Esophagus muscularis mucosa (tissue), 4 donors: ENCODE measurements at regions not wholly inside any gene's neighbourhood (a gene's known extent, or its start where the extent isn't known, plus 50 kb on each side); places are given as distances from the start of the nearest gene placed in this dataset.

Experiments used
- DNase-seq: peaks from one replicate; pipeline ENCODE4 v3.0.0-alpha.2; 2017; ENCODE audit errors: extremely low spot score
- H3K27ac ChIP-seq, 4 donors: fragments of 200-600 bp; sonication (generic); replicated peaks in 1 of 4; 1 replicate in 3 of 4; 2 replicates in 1 of 4; pipeline ENCODE4 v1.5.1; 2016 to 2019; ENCODE audit warnings: mild to moderate bottlenecking in 1 of 4
- H3K27me3 ChIP-seq, 4 donors: fragments of 200-600 bp; sonication (generic); one replicate each; pipeline versions ENCODE4 v1.5.1 to v1.6.0; 2016 to 2019
- H3K36me3 ChIP-seq, 4 donors: fragments of 200-600 bp; sonication (generic); one replicate each; pipeline ENCODE4 v1.5.1; 2016 to 2019
- H3K4me1 ChIP-seq, 4 donors: fragments of 200-600 bp; sonication (generic); one replicate each; pipeline ENCODE4 v1.5.1; 2016 to 2019
- H3K4me3 ChIP-seq, 4 donors: fragments of 200-600 bp; sonication (generic); 1 replicate in 2 of 4; 2 replicates in 2 of 4; pipeline ENCODE4 v1.5.1; 2016 to 2019; ENCODE audit warnings: mild to moderate bottlenecking in 4 of 4, moderate library complexity in 1 of 4
- H3K9me3 ChIP-seq, 4 donors: fragments of 200-600 bp; sonication (generic); 1 replicate in 3 of 4; 2 replicates in 1 of 4; pipeline ENCODE4 v1.5.1; 2016 to 2019
- CTCF ChIP-seq, 3 experiments: fragments of 200-600 bp in 2 of 3; fragments of 450-650 bp in 1 of 3; sonication (generic) in 2 of 3; IDR thresholded peaks; one replicate each; pipeline ENCODE4 v1.5.1; 2017 to 2019; ENCODE audit warnings: antibody characterized with exemption in 3 of 3, mild to moderate bottlenecking in 2 of 3, moderate library complexity in 1 of 3
- EP300 ChIP-seq: sonication (generic); formaldehyde crosslinking; IDR thresholded peaks from one replicate; pipeline ENCODE4 v1.6.1; 2017; ENCODE audit warnings: antibody characterized with exemption
- POLR2A ChIP-seq: fragments of 450-650 bp; IDR thresholded peaks from one replicate; pipeline ENCODE4 v1.6.1; 2017; ENCODE audit warnings: antibody characterized with exemption, moderate library complexity, mild to moderate bottlenecking, low read depth
- POLR2AphosphoS5 ChIP-seq, 2 donors: sonication (generic); formaldehyde crosslinking; IDR thresholded peaks; one replicate each; pipeline ENCODE4 v1.6.1; 2017; ENCODE audit warnings: antibody characterized with exemption in 2 of 2
- WGBS: methylation state at CpG from one replicate; pipeline ENCODE4 v1.1.5; 2018; 5-methylcytosine and 5-hydroxymethylcytosine counted together
- intact Hi-C: fragments of 100-400 bp; cut with DNase I; formaldehyde crosslinking; loops from one replicate; pipeline ENCODE4 v1.15.1; 2023

GRCh38 chr5:68000805-68001204, 214.8 kb upstream of the PIK3R1 start:
- TF ChIP-seq POLR2AphosphoS5 (IDR thresholded peaks at IDR 0.05) (no peak), EP300 (no peak), CTCF (IDR thresholded peaks at IDR 0.05) (no peak), POLR2A (no peak)
- H3K36me3 ChIP-seq = no peaks in the 10 kb centered on the region
- H3K27ac ChIP-seq = peak overlapping the region in 2 of 4 donors; percentile 20 to 75
- no peak overlapping the region for H3K4me3 ChIP-seq
- no peaks in the 10 kb centered on the region for H3K9me3 ChIP-seq
- intact Hi-C loops = no loop called here
- DNase-seq = no peak
- H3K27me3 ChIP-seq = no peaks in the 10 kb centered on the region
- H3K4me1 ChIP-seq = peaks cover 7 to 37% (median 33%) of the 10 kb centered on the region in 4 donors

GRCh38 chr5:67999391-67999790, 216.2 kb upstream of the PIK3R1 start:
- no peak for DNase-seq
- Histone ChIP-seq H3K4me1 (peaks cover 7 to 39% (median 33%) of the 10 kb centered on the region in 4 donors), H3K36me3 (no peaks in the 10 kb centered on the region), H3K4me3 (no peak overlapping the region), H3K27me3 (no peaks in the 10 kb centered on the region), H3K9me3 (no peaks in the 10 kb centered on the region), H3K27ac (peak overlapping the region; percentile 75 to 86 (median 78))
- 64% methylated on average over 2 of the region's 2 CpGs for WGBS
- TF ChIP-seq EP300 (no peak), POLR2AphosphoS5 (IDR thresholded peaks at IDR 0.05) (no peak), POLR2A (no peak), CTCF (IDR thresholded peaks at IDR 0.05) (no peak)
- intact Hi-C loops = loop anchor here (10.0 kb wide), 1 partner anchor 755 kb away; no protein-coding TSS in a partner anchor

GRCh38 chr5:67998709-67999261, 216.8 kb upstream of the PIK3R1 start:
- H3K36me3 ChIP-seq = no peaks in the 10 kb centered on the region
- peak overlapping the region; percentile 75 to 86 (median 78) for H3K27ac ChIP-seq
- no peak overlapping the region for H3K4me3 ChIP-seq
- DNase-seq = peak; percentile 93
- no peaks in the 10 kb centered on the region for H3K9me3 ChIP-seq
- peaks cover 7 to 40% (median 33%) of the 10 kb centered on the region in 4 donors for H3K4me1 ChIP-seq
- peak; percentile 83 for TF ChIP-seq EP300
- peak; percentile 84 for TF ChIP-seq POLR2AphosphoS5 (IDR thresholded peaks at IDR 0.05)
- TF ChIP-seq CTCF (IDR thresholded peaks at IDR 0.05) = no peak
- WGBS = 61% methylated on average over 5 of the region's 7 CpGs
- intact Hi-C loops = loop anchor here (10.0 kb wide), 1 partner anchor 754 kb away; no protein-coding TSS in a partner anchor
- no peaks in the 10 kb centered on the region for H3K27me3 ChIP-seq

GRCh38 chr5:67997892-67998457, 217.6 kb upstream of the PIK3R1 start:
- Histone ChIP-seq H3K27ac (peak overlapping the region; percentile 75 to 86 (median 78)), H3K27me3 (no peaks in the 10 kb centered on the region)

GRCh38 chr5:67997148-67997547, 218.4 kb upstream of the PIK3R1 start:
- no peaks in the 10 kb centered on the region for H3K27me3 ChIP-seq
- WGBS = 90% methylated on average over 1 of the region's 1 CpG
- no peak overlapping the region for H3K4me3 ChIP-seq
- H3K27ac ChIP-seq = peak overlapping the region; percentile 75 to 86 (median 78)
- H3K36me3 ChIP-seq = no peaks in the 10 kb centered on the region
- DNase-seq = no peak
- intact Hi-C loops = loop anchor here (10.0 kb wide), 1 partner anchor 752 kb away; no protein-coding TSS in a partner anchor
- H3K4me1 ChIP-seq = peaks cover 7 to 56% (median 48%) of the 10 kb centered on the region in 4 donors
- H3K9me3 ChIP-seq = no peaks in the 10 kb centered on the region
- TF ChIP-seq CTCF (IDR thresholded peaks at IDR 0.05) (no peak), POLR2AphosphoS5 (IDR thresholded peaks at IDR 0.05) (no peak), POLR2A (no peak), EP300 (no peak)

More at GRCh38 chr5:67997892-67998457, 217.6 kb upstream of the PIK3R1 start:
- H3K4me3 ChIP-seq = no peak overlapping the region
- TF ChIP-seq EP300 (peak; percentile 85), POLR2AphosphoS5 (IDR thresholded peaks at IDR 0.05) (peak in 1 of 2 donors; percentile 55), POLR2A (no peak)
- 94% methylated on average over 4 of the region's 5 CpGs for WGBS
- intact Hi-C loops = loop anchor here (10.0 kb wide), 1 partner anchor 753 kb away; no protein-coding TSS in a partner anchor
- no peaks in the 10 kb centered on the region for H3K36me3 ChIP-seq
- no peak for DNase-seq
- peaks cover 7 to 48% (median 41%) of the 10 kb centered on the region in 4 donors for H3K4me1 ChIP-seq
- H3K9me3 ChIP-seq = no peaks in the 10 kb centered on the region
